ENCODE measurements at regions not wholly inside any gene's neighbourhood (a gene's known extent, or its start where the extent isn't known, plus 50 kb on each side); places are given as distances from the start of the nearest gene placed in this dataset.

DNA sequence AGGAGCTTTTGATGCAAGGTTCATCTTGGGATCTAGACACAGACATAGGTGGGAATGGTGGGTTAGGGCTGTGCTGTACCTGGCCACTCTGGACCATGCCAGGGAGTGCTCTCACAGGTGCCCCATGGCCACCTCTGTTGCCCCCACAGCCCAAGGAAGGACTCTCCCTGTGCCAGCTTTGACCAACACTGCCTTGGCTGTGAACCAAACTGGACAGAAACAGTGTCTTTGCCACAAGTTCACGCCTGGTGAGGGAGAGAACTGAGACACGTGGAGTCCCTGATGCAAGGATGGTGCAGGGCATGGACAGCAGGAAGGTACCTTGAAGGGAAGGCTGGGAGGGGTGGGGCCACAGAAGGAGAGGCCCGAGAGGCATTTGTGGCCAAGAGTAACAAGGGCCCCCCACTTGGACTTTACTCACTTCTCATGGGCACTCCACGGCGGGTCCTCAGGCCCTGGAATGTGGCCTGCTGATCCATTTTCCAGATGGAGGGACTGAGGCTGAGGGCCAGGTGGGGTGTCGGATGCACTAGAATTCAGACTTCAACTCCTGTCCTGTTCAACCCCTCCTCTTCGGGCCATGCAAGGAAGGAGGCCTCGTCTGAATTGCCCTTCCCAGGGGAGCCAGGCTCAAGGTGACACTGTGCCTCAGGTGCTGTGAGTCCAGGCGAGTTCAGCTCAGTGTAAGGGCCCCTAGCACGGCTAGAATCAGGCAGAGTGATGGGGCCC lies 103.3 kb downstream of the YTHDF1 start:
- TF ChIP-seq CTCF (conservative IDR thresholded peaks at IDR 0.05; ENCODE audit: low read length) (no peak), EZH2phosphoT487 (IDR thresholded peaks at IDR 0.05; ENCODE audit: borderline replicate concordance, low read depth, low read length) (no peak)
